ENCODE measurements at regions not wholly inside any gene's neighbourhood (a gene's known extent, or its start where the extent isn't known, plus 50 kb on each side); places are given as distances from the start of the nearest gene placed in this dataset.

- Histone ChIP-seq H3K4ac (replicated peaks; ENCODE audit: insufficient read length, low read depth, low read length) (no peak overlapping the region), H3K27me3 (replicated peaks in 1 of 4; ENCODE audit: control insufficient read depth in 3 of 4, extremely low read depth in 1 of 4, insufficient read depth in 3 of 4, low read length in 3 of 4) (no peaks in the 10 kb centered on the region), H2BK15ac (ENCODE audit: low read length) (no peak overlapping the region), H3K4me1 (replicated peaks in 1 of 4; ENCODE audit: control insufficient read depth in 3 of 4, insufficient read depth in 4 of 4, low read length in 3 of 4) (peaks cover 0 to 7% (median 3%) of the 10 kb centered on the region in 4 experiments; a peak in 2 of 7 replicates), H3K4me2 (ENCODE audit: insufficient read depth in 1 of 2, low read depth in 2 of 2, low read length in 2 of 2) (no peak overlapping the region), H3K9me3 (ENCODE audit: insufficient read depth in 2 of 2, low read depth in 1 of 2, low read length in 1 of 2) (no peaks in the 10 kb centered on the region), H3K9ac (replicated peaks in 1 of 4; ENCODE audit: extremely low read depth in 1 of 4, low read depth in 3 of 4, low read length in 3 of 4) (no peak overlapping the region), H3K79me2 (ENCODE audit: control insufficient read depth in 1 of 2, insufficient read depth in 2 of 2, low read length in 2 of 2) (no peaks in the 10 kb centered on the region), H3K18ac (ENCODE audit: extremely low read depth, low read length) (no peak overlapping the region), H4K8ac (ENCODE audit: extremely low read depth, insufficient read depth, low read length) (no peak overlapping the region), H3K56ac (replicated peaks; ENCODE audit: insufficient read length, low read depth, low read length) (no peak overlapping the region), H4K20me1 (replicated peaks in 1 of 2; ENCODE audit: control insufficient read depth in 1 of 2, insufficient read depth in 2 of 2, low read length in 2 of 2) (no peaks in the 10 kb centered on the region), H3K36me3 (ENCODE audit: control insufficient read depth in 2 of 4, insufficient read depth in 4 of 4, low read length in 3 of 4) (no peaks in the 10 kb centered on the region), H2AFZ (ENCODE audit: low read length) (no peak overlapping the region), H2BK12ac (ENCODE audit: low read depth, low read length) (no peak overlapping the region), H2BK120ac (replicated peaks; ENCODE audit: low read depth, low read length) (no peak overlapping the region), H2BK20ac (ENCODE audit: low read length) (no peak overlapping the region), H3K14ac (ENCODE audit: insufficient read length) (no peak overlapping the region), H2AK5ac (ENCODE audit: low read depth, low read length) (no peak overlapping the region), H3K79me1 (ENCODE audit: low read depth, low read length) (no peaks in the 10 kb centered on the region), H3K27ac (ENCODE audit: low read depth, low read length) (no peak overlapping the region), H2BK5ac (ENCODE audit: low read depth, low read length) (no peak overlapping the region), H3K4me3 (ENCODE audit: extremely low read depth in 1 of 4, insufficient read depth in 2 of 4, low read depth in 3 of 4, low read length in 4 of 4) (no peak overlapping the region), H4K5ac (ENCODE audit: insufficient read length, low read depth, low read length) (no peak overlapping the region), H4K91ac (replicated peaks; ENCODE audit: insufficient read length, low read length) (no peak overlapping the region), H3K23ac (ENCODE audit: insufficient read length) (no peak overlapping the region), H3K23me2 (ENCODE audit: low read depth, low read length) (no peaks in the 10 kb centered on the region)
- no peak for TF ChIP-seq RBBP5 (IDR thresholded peaks at IDR 0.05; ENCODE audit: borderline replicate concordance, low read depth, low read length)
- no peak for TF ChIP-seq KDM5A (IDR thresholded peaks at IDR 0.05; ENCODE audit: low read length)
- no peak for TF ChIP-seq KDM4A (IDR thresholded peaks at IDR 0.05; ENCODE audit: low read depth, low read length, severe bottlenecking)
- TF ChIP-seq POLR2AphosphoS5 (IDR thresholded peaks at IDR 0.05; ENCODE audit: low read depth, low read length): no peak
- no peak for TF ChIP-seq RNF2 (IDR thresholded peaks at IDR 0.05; ENCODE audit: borderline replicate concordance, low read depth, low read length, missing control alignments, poor library complexity, severe bottlenecking)
- TF ChIP-seq ATF3 (IDR thresholded peaks at IDR 0.05; ENCODE audit: insufficient read depth, low read depth, low read length): no peak
- TF ChIP-seq YY1 (IDR thresholded peaks at IDR 0.05; ENCODE audit: low read depth, low read length): no peak
- TF ChIP-seq FOSL1 (IDR thresholded peaks at IDR 0.05; ENCODE audit: insufficient read depth, low read depth, low read length): no peak
- no peak for TF ChIP-seq USF2 (IDR thresholded peaks at IDR 0.05; ENCODE audit: low read length)
- WGBS, 2 experiments (ENCODE audit: extremely low coverage in 1 of 2, insufficient coverage in 1 of 2, insufficient read length in 1 of 2, insufficient replicate concordance in 2 of 2, low coverage in 1 of 2, low lambda C conversion rate in 2 of 2, missing lambda C conversion rate in 1 of 2): 86% methylated on average over 2 of the region's 2 CpGs; no CpG with 5 or more reads in 1 of the 2 experiments
- POLR2A ChIA-PET (ENCODE audit: partially characterized antibody): no interaction called here
- CTCF ChIA-PET (ENCODE audit: partially characterized antibody): interaction anchor here (0.9 to 1.5 kb wide), 2 partner anchors 20 to 143 kb away, joined by 3 to 4 read pairs; no protein-coding TSS in a partner anchor
- FAIRE-seq (no peak), DNase-seq (ENCODE audit: low read depth in 1 of 2, low spot score in 2 of 2) (no peak)
Observed at GRCh38 chr2:234812851-234813250, 139.0 kb upstream of the SH3BP4 start.
